Muscle of back (tissue), 3 donors: ENCODE measurements at regions not wholly inside any gene's neighbourhood (a gene's known extent, or its start where the extent isn't known, plus 50 kb on each side); places are given as distances from the start of the nearest gene placed in this dataset.

Experiments
- DNase-seq, 3 donors: peaks; one replicate each; pipeline versions ENCODE4 v3.0.0 to v3.0.0-alpha.2; 2013

DNA sequence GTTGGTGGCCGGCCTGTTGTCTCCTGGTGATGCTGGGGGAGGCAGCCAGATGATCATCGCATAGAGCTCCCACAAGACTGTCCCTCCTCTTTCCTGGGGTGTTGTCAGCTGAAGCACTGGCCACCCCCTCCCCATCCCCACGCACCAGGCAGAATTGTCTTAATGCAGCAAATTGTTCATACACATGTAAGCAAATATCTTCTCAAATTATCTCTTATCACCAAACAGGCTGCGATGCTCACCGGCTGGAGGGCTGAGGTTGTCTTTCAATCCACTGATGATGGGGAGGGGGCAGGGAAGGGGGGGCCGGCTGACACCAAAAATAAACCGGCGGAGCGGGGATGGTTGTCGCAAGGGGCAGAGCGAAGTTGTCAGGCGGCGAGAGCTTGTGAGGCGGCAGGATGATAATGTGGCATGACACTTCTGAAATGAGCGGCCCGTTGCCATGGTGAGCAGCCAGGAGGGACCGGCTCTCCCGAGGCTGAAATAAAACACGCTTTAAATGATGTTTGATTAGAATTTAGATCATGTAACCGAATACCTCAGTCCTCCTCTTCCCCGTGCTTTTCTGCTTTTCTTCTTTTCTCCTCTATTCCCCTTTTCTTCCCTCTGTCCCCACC is 59.8 kb downstream of the MRM1 start:
- DNase-seq, result no peak

DNA sequence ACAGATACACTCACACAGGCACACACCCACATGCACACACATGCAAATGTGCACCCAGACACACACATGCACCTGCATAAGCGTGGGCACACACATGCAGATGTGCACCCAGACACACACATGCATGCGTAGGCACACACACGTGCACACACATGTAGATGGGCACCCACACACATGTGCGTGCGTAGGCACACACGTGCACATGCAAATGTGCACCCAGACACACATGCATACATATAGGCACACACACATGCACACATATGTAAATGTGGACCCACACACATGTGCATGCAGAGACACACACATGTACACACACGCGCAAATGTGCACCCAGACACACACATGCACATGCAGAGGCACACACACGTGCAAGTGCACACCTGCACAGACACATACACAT is 60.3 kb downstream of the MRM1 start:
- DNase-seq, result no peak

DNA sequence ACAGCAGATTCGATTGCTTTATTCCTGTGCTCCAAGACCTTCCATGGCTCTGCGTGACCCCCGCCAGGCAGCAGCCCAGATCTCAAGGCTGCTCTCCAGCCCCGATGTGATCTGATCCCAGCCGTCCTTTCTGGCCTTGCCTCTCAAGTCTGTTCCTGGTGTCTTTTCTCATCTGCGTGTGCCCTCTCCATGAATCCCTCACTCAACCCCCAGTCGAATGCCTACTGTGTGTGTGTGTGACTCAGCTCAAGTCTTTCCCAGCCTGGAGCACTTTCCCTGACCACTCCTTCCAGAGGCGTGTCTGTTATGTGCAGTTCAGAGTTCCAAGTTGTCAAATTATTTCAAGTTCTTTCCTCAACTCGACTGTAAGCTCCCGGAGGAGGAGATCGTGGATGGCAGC is 64.0 kb downstream of the MRM1 start:
- DNase-seq, result no peak

DNA sequence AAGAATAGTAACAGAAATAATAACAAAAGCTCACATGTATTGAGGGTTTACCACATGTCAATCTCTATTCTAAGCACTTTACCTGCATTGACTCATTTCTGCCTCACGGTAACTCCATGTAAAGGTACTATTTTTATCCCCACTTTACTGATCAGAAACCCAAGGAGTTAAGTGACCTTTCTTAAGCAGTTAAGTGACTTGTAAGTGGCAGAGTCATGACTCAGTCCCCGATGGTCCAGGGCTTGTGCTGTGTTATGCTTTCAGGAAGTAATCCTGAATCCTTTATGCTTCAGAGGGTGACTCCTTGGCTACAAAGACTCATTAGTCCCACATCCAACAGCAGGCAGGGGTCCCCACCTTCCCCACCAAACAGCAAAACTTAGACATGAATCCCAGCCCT is 66.5 kb downstream of the MRM1 start:
- no peak for DNase-seq

DNA sequence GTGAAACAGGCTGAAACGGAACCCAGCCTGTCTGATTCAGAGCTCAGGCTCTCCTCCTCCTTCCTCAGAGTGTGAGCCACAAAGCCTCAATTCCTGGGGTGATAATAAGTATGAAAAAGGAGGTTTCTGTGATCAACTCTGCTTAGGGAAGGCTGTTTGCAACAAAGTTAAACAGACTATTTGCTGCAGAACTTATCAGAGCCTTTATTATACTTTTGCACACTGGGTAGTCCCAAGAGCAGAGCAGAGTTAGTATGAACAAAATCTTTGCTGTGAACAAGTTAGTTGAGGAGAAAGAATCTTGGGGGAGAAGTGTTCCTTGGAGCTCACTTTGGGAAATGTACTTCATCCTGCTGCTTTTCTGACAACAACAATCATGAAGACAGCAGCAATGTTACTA is 67.4 kb downstream of the MRM1 start:
- no peak for DNase-seq

DNA sequence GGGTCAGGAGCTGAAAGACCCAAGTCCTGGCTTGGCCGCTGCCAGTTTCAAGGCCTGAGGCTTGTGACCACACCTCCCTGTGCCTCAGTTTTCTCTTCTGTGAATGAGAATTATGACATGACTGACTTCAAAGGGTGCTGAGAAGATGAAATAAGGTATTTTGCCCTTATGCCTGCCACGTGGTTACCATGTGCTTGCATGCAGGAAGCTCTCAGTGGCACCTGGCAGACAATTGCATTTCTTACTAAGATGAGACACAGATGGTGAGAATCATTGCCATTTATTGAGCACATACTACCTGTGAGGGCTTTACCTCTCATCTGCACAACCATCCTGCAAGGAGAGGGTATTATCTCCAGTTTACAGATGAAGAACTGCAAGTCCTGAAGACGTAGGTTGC is 69.8 kb downstream of the MRM1 start:
- no peak for DNase-seq

DNA sequence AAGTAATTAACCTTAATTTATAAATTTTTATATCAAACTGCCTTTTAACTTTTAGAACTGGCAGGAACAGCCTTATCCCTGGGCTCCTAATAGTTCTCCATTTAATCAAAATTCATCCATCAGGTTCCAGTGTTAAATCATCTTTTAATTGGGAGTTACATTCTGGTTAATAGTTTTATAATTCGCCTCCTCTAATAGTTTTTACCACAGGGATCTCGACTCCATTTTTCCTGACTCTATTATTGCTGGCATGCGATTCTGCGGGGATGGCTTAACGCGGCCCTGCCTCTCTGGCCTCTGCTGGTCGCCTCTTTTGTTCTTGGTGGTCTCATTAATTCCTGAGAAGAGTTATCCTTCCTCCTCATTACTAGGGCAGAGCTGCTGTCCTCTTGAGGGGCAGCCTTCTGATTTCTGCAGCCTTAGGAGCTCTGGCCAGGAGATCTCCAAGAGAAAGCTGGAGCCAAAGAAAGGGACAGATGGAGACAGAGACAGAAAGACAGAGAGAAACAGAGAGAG is 71.1 kb downstream of the MRM1 start:
- DNase-seq, result no peak

DNA sequence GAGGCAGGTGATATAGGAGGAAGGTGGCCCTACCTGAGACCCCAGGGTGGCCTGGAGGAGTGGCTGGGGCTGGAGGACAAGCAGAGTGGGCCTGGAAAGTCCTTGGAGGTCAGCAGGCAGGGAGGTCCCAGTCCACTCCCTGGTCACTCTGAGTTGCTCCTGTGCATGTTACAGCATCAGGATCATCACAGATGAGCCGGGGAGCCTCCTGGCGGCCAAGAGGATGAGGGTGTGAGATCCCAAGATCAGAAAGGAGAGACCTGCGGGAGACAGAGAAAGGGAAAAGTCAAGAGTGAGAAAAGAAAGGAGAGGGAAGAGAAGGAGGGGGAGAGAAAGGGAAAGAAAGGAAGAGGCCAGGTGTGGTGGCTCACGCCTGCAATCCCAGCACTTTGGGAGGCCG is 71.7 kb downstream of the MRM1 start:
- DNase-seq, result no peak

DNA sequence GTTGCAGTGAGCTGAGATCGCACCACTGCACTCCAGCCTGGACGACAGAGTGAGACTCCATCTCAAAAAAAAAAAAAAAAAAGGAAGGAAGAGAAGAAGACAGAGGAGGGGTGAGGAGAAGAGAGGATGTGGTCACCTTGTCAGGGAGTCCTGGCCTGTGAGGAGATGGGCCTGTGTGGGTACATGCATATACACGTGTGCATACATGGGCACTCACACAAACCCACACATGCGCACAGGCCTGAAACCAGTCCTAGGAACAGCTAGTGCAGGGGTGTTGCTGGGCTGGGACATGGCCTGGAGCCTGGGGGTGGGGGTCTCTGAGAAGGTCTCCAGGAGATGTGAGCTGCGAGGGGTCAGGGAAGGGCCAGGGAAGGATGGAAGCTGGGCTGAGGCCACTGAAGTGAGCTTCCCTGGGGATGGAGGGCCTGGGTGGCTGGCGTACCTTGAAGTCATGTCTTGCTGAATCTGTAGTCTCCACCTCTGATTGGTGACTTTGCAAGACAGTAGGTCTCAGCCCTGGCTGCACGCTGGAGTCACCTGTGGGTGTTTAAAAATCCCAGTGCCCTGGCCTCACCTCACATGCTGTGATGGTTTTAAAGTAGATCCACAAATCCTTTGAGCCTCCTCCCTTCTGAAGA is 72.4 kb downstream of the MRM1 start:
- DNase-seq, result no peak

DNA sequence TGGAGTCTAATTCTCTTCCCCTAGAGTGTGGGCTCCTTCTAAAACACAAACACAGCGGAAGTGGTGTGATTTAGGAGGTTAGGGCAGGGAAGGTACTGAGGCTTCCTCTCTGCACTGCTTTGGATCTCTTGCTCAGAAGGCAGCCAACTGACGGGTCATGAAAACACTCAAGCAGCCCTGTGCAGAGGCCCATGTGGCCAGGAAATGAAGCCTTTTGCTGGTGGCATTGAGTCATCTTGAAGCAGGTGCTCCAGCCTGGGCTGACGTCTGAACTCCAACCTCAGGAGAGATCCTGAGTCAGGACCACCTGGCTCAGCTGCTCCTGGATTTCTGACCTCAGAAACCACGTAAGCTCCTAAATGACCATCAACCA is 72.9 kb downstream of the MRM1 start:
- no peak for DNase-seq

DNA sequence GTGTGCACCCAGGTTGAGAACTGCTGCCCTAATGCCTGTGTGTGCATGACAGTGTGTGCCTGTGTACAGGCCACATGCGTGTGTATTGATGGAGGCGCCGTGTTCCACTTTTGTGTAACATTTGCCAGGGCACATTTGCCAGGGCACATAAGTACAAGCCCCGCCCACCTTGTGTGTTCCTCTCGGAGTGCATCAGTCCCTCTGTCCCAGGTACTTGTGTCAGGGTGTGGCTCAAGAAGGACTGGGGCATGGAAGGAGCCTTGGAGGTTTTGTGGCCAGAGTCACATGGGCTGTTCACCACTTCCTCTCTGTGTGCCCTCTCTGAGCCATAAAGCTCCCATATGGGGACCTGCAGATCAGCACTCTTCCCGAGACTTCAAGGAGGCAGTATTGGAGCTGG is 73.9 kb downstream of the MRM1 start:
- no peak for DNase-seq

DNA sequence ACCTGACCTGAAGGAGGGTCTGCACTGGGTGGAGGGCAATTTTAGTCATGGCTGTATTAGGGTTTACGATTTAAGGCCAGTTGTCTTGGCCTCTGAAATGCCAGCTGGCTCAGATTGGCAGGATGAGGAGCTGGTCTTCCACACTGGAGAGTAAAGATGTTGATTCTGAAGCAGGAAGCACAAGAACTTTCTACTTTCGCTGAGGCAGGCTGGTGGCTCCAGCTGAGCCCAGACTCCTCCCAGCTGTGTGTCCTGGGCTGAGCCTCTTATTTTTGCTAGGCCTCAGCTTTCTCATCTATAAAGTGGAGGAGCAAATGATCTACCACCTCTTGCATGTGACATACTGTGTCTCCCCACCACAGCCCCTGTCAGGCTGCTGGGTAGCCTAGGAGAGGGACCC is 74.4 kb downstream of the MRM1 start:
- no peak for DNase-seq

DNA sequence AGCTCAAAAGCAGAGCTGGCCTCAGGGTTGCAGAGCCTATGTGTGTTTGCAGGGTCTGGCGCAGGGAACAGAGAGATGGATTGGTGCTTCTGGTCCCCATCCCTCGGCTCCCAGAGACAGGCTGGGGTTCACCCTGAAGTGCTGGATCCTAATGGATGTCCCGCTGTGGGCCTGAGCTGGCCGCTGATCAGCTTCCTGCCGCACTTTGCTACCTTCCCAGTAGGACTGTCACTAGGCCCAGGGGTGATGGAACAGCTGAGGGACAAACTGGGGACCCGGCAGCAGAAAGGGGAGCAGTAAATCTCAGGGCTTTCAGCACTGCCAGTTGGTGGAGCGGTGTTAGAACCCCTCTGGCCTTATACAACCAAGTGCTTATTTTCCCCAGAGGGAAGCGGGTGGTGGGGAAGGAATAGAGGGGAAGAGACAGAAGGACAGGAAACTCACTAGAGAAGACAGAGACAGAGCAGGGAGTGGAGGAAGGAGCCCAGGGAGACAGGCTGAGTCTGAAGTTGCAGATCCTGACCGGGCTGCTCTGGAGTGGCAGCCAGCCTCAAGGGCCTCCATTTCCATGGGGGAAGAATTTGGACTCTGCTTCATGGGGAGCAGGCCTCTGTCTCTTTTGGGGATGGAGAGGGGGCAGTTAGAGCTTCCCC is 78.6 kb downstream of the MRM1 start:
- no peak for DNase-seq

DNA sequence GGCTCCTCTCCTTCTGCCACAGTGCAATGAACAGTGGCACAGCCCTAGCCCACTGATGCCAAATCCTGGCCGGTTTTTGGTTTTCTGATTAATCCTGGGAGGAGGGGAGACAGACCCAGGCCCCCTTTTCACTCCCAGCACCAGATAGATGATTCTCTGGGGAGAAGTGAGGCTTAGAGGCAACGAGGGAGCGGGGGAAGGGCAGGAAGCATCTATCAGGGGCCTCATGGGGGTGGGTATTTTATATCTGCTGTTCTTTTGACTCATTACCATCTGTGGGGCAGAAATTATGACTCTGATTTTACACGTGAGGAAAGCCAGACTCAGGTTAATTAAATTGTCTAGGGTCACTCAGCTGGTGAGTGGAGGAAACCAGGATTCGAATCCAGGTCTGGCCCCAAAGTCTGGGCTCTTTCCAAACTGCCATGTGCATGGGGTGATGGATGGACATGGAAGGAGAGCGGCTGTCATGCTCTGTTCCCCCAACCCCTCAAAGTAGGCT is 79.4 kb downstream of the MRM1 start:
- no peak for DNase-seq

DNA sequence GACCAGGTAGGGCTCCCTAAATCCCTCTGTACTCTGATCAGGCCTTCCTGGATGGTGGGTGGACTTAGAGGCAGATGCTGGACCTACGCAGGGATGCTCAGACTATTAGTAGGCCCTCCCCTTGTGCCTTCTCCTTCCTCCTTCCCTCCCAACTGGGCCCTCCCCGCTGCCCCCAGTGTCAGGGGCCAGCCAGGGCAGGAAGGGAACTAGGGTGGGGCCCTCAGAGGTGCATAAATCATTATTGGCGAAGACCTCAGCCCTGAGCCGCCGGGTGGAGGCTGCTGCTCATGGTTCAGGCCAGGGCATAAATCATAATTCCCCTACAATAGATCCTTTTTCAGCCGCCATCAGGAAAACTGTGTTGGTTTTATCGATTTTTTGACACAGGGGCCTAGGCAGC is 81.4 kb downstream of the MRM1 start:
- no peak for DNase-seq

DNA sequence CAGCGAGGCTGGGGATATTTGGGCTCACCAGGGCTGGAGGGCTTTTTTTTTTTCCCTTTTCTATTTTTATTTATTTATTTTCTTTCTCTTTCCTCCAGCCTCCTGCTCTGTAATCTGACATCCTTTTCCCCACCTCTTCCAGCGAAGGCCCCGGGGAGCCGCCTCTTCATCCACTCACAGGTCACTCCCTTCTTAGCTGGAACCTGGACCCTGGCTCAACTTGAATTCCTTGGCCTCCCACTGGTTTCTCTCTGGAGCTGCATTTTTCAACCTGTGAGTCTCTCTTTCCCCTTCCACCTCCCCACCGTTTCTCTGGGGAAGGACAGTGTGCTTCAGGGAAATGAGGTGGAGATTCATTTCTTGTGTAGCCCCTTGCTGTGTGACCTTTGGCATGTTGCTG is 82.0 kb downstream of the MRM1 start:
- DNase-seq, result no peak

DNA sequence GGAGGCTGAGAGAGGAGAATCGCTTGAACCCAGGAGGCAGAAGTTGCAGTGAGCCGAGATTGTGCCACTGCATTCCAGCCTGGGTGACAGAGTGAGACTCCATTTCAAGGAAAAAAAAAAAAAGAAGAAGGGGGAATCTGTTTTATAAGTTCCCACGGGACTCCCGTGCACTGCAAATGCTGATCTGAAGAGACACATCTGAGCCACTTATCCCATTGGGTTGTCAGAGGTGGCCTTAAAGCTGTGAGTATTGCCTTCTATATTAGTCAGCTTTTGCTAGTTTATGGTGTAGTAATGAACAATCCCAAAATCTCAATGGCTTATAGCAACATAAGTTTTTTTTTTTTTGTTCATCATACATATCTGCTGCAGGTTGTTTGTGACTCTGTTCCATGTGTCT is 82.8 kb downstream of the MRM1 start:
- no peak for DNase-seq

DNA sequence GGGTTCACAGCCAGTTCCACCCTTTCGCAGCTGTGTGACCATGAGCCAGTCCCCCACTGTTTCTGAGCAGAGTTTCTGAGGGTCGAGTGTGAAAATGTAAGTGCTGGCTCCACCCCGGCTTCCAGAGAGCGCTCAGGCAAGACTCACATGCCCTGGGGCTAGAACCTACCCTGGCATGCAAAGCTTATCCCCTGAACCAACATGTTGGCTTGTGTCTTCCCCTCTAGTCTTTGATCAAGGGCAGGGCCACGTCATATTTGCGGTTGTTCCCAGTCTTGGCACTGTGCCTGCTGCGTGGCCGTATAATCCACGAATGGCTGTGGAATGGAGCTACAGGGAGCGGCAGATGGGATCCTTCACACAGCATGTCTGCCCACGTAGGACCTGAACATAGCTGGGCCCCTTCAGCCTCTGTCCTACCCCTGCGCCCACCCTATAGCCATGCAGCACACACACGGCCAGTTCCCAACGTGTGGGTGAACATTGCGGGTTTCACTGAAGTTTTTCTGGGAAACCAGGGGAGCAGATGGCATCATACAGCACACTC is 84.8 kb downstream of the MRM1 start:
- no peak for DNase-seq

DNA sequence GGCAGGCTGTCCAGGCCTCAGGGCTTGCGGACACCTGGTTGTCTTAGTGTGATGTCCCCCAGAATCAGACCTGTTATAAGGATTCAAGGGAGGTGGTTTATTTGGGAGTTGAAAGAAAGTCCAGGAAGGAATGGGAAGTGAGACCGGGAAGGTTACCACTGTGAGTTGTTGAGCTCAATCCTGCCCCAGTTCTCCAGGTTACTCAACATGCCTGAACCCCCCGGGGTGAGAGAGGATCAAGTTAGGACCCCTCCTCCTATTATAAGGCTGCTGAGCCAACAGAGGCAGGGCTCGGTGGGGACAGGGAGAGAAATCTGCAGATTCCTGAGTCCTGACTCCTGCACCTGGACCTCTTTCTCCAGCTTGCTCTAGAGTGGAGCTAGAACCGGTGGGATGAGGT is 86.4 kb downstream of the MRM1 start:
- no peak for DNase-seq

DNA sequence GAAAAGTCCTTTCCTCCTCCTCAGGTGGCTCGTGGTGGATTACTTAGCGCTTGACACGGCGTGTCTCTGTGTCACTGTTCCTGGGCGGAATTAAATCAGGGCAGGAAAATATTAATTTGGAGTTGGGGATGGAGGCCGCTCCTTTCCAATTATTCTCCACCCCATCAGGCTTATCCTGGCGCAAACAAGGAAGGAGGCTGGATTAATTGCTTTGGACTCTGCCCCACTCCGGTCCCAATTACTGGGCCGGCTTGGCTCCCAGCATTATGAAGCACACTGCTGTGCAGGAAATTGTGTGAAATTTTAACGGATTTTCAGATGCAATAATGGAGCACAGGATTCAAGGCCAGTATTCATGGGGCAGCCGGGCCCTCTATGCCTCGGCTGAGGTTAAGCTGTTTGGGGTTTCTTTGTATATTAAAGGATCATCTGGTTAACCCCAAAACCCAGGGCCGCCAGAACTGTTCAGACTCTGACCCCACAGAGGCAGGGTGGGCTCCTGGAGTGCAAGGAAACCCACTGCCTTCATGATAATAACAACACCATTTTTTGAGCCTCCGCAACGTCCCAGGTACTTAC is 87.8 kb downstream of the MRM1 start:
- no peak for DNase-seq

DNA sequence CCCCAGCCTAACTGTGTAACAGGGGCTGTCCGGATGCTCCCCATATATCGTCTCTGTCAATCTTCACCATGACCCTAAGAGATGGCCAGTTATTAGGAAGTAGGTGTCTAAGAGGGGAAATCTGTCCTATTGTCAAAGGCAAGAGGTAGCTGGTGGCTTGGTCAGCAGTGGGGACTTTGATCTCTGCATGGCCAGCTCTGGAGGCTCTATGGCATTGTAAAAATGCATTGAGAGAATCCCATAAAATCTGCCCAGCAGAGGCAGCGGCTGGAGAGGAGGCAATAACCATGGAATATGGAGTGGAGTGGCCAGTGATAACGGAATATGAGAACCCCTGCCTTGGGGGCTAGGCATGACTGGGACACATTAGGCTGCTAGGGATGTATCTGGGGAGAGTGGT is 88.8 kb downstream of the MRM1 start:
- no peak for DNase-seq

DNA sequence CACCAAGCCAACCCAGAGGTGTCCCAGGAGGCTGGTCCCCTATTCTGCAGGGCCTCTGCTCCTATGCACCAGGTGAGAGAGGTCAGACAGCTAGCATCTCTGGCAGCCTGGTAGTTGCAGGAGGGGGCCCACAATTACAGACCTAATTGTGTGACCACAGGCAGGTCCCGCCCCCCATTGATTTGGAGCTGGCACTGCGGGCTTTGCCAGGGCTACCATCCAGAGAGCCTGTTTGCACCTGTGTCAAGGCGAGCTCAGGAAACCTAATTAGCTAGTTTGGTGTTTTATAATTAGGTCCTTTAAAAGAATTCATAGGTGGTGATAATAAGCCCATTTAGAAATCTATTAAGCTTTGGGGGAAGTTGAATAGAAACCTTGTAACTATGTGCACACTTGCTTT is 90.2 kb downstream of the MRM1 start:
- no peak for DNase-seq

DNA sequence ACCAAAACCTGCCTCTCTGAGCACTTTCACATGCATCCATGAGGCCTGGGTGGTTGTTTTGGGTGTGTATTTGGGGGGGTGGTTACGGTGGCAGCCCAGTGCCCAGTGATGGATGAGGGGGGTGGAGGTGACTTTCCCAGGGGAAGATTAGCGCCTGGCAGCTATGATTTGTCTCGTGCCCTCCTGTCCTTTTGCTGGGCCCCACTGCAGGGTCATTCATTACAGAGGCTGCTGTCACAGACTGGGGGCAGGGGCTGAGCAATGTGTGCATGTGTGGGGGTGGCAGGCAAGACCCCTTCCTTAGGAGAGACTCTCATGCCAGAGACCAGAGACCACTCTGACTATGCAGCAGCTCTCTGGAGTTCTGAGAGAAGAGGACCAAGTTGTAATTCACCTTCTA is 93.7 kb downstream of the MRM1 start:
- DNase-seq, result no peak
